Fibroblast of skin of left biceps (primary cell): ENCODE measurements at regions not wholly inside any gene's neighbourhood (a gene's known extent, or its start where the extent isn't known, plus 50 kb on each side); places are given as distances from the start of the nearest gene placed in this dataset.

Experiments
- DNase-seq, 2 experiments: peaks; one replicate each; pipeline ENCODE4 v3.0.0-alpha.2; 2013; ENCODE audit warnings: low read depth in 2 of 2

- DNase-seq: no peak
Measured at GRCh38 chr3:72698154-72698917, 149.9 kb downstream of the SHQ1 start.

GRCh38 chr3:72697717-72698116 lies 150.5 kb downstream of the SHQ1 start:
- no peak for DNase-seq

GRCh38 chr3:72696815-72697214 lies 151.4 kb downstream of the SHQ1 start:
- DNase-seq: no peak

- DNase-seq: peak in 1 of 2 experiments; percentile 20
Measured at GRCh38 chr3:72694398-72694797, 153.8 kb downstream of the SHQ1 start.

GRCh38 chr3:72692990-72693389 lies 155.3 kb downstream of the SHQ1 start:
- no peak for DNase-seq

GRCh38 chr3:72690629-72691028 lies 157.6 kb downstream of the SHQ1 start:
- DNase-seq: no peak

GRCh38 chr3:72682936-72683452 lies 165.3 kb downstream of the SHQ1 start:
- DNase-seq: no peak

- no peak for DNase-seq
Measured at GRCh38 chr3:72681598-72681997, 166.6 kb downstream of the SHQ1 start.

- no peak for DNase-seq
Measured at GRCh38 chr3:72680766-72681165, 167.5 kb downstream of the SHQ1 start.

GRCh38 chr3:72679540-72680198 lies 168.6 kb downstream of the SHQ1 start:
- peak; percentile 77 to 82 for DNase-seq

- no peak for DNase-seq
Measured at GRCh38 chr3:72678867-72679266, 169.4 kb downstream of the SHQ1 start.

- no peak for DNase-seq
Measured at GRCh38 chr3:72678380-72678779, 169.9 kb downstream of the SHQ1 start.

- no peak for DNase-seq
Measured at GRCh38 chr3:72675243-72675642, 173.0 kb downstream of the SHQ1 start.

- no peak for DNase-seq
Measured at GRCh38 chr3:72673011-72673771, 175.1 kb downstream of the SHQ1 start.

- DNase-seq: no peak
Measured at GRCh38 chr3:72669224-72669623, 179.0 kb downstream of the SHQ1 start.

GRCh38 chr3:72666447-72666755 lies 181.8 kb downstream of the SHQ1 start:
- no peak for DNase-seq

GRCh38 chr3:72665701-72666446 lies 182.4 kb downstream of the SHQ1 start:
- no peak for DNase-seq

GRCh38 chr3:72665103-72665502 lies 183.1 kb downstream of the SHQ1 start:
- no peak for DNase-seq

- DNase-seq: peak; percentile 6 to 9
Measured at GRCh38 chr3:72664184-72664975, 183.9 kb downstream of the SHQ1 start.

- no peak for DNase-seq
Measured at GRCh38 chr3:72663429-72663828, 184.8 kb downstream of the SHQ1 start.

- DNase-seq: peak; percentile 25 to 35
Measured at GRCh38 chr3:72661115-72661457, 187.2 kb downstream of the SHQ1 start.
